ENCODE measurements at regions not wholly inside any gene's neighbourhood (a gene's known extent, or its start where the extent isn't known, plus 50 kb on each side); places are given as distances from the start of the nearest gene placed in this dataset.
"Not testable (repeated sequence)": the region's sequence is repeated elsewhere in the genome, so short reads cannot be mapped to it uniquely, and the experiment has no call there.

DNA sequence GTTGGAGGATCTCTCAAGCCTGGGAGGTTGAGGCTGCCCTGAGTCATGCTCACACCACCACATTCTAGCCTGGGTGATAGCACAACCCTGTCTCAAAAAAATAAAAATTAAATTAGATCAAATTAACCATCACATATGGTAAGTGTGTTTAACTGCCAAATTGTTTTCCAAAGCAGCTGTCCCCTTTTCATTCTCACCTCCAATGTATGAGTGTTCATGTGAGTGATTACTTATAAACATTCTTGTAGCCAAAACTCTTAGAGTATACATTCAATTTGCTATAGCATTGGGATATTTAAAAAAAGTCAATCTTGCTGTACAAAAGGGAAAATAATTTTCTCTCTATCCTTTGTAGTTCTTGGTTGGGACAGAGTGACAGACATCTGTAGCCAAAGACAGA lies 53.4 kb upstream of the SNAPC3 start:
- intact Hi-C loops (cut with micrococcal nuclease), result no loop called here
- peaks cover 0 to 3% (median 2%) of the 10 kb centered on the region in 7 donors for H3K9me3 Mint-ChIP-seq
- no peak overlapping the region for H3K9ac ChIP-seq (ENCODE audit: insufficient read depth, low read length, poor library complexity, severe bottlenecking)
- no peak for DNase-seq
- H3K4me3 Mint-ChIP-seq, result no peak overlapping the region
- H3K4me2 ChIP-seq (replicated peaks; ENCODE audit: extremely low read depth, low read length, poor library complexity, severe bottlenecking), result no peak overlapping the region
- H3K9me3 ChIP-seq (replicated peaks in 1 of 2; ENCODE audit: control insufficient read depth in 1 of 2, insufficient read depth in 1 of 2, low read length in 2 of 2), result peaks cover 0 to 5% of the 10 kb centered on the region in 2 donors
- H3K27ac Mint-ChIP-seq, result no peak overlapping the region
- peaks cover 0 to 10% (median 3%) of the 10 kb centered on the region in 3 donors for H3K27me3 Mint-ChIP-seq (ENCODE audit: low read depth in 3 of 3)
- H3K4me1 ChIP-seq (ENCODE audit: control insufficient read depth in 1 of 2, insufficient read depth in 2 of 2, low read length in 2 of 2), result no peaks in the 10 kb centered on the region
- H3K36me3 ChIP-seq (replicated peaks in 1 of 2; ENCODE audit: control insufficient read depth in 1 of 2, insufficient read depth in 2 of 2, low read length in 2 of 2), result no peaks in the 10 kb centered on the region
- no peaks in the 10 kb centered on the region for H3K36me3 Mint-ChIP-seq
- H2AFZ ChIP-seq (ENCODE audit: insufficient read depth, low read depth, low read length, poor library complexity, severe bottlenecking), result no peak overlapping the region
- H4K20me1 ChIP-seq (ENCODE audit: insufficient read depth, low read length), result no peaks in the 10 kb centered on the region
- TF ChIP-seq, protein P1, sequence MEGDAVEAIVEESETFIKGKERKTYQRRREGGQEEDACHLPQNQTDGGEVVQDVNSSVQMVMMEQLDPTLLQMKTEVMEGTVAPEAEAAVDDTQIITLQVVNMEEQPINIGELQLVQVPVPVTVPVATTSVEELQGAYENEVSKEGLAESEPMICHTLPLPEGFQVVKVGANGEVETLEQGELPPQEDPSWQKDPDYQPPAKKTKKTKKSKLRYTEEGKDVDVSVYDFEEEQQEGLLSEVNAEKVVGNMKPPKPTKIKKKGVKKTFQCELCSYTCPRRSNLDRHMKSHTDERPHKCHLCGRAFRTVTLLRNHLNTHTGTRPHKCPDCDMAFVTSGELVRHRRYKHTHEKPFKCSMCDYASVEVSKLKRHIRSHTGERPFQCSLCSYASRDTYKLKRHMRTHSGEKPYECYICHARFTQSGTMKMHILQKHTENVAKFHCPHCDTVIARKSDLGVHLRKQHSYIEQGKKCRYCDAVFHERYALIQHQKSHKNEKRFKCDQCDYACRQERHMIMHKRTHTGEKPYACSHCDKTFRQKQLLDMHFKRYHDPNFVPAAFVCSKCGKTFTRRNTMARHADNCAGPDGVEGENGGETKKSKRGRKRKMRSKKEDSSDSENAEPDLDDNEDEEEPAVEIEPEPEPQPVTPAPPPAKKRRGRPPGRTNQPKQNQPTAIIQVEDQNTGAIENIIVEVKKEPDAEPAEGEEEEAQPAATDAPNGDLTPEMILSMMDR (IDR thresholded peaks at IDR 0.05), result no peak
- H3K27me3 ChIP-seq (ENCODE audit: control insufficient read depth in 2 of 2, insufficient read depth in 2 of 2, low read length in 2 of 2), result no peaks in the 10 kb centered on the region
- no peak overlapping the region for H3K4me3 ChIP-seq (replicated peaks in 1 of 3; ENCODE audit: low read depth in 2 of 3, low read length in 3 of 3)
- H3K4me1 Mint-ChIP-seq, result peaks cover under 1% of the 10 kb centered on the region
- H3K79me2 ChIP-seq (ENCODE audit: insufficient read depth, low read length), result no peaks in the 10 kb centered on the region
- H3K27ac ChIP-seq (ENCODE audit: low read depth in 1 of 2, low read length in 2 of 2), result no peak overlapping the region

DNA sequence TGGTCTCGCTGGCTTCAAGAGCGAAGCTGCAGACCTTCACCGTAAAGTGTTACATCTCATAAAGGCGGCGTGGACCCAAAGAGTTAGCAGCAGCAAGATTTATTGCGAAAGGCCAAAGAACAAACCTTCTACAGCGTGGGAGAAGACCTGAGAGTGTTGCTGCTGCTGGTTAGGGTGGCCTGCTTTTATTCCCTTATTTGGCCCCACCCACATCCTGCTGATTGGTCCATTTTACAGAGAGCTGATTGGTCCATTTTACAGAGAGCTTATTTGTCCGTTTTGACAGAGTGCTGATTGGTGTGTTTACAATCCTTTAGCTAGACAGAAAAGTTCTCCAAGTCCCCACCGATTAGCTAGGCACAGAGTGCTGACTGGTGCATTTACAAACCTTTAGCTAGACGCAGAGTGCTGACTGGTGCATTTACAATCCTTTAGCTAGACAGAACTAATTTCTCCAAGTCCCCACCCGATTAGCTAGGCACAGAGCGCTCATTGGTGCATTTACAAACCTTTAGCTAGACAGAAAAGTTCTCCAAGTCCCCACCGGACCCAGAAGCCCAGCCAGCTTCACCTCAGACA lies 57.6 kb upstream of the SNAPC3 start:
- H3K4me1 ChIP-seq (ENCODE audit: control insufficient read depth in 1 of 2, insufficient read depth in 2 of 2, low read length in 2 of 2); H3K27ac ChIP-seq (ENCODE audit: low read depth in 1 of 2, low read length in 2 of 2); H3K4me3 ChIP-seq (replicated peaks in 1 of 3; ENCODE audit: low read depth in 2 of 3, low read length in 3 of 3); H3K27me3 Mint-ChIP-seq (ENCODE audit: low read depth in 3 of 3); H3K9me3 ChIP-seq (replicated peaks in 1 of 2; ENCODE audit: control insufficient read depth in 1 of 2, insufficient read depth in 1 of 2, low read length in 2 of 2); H3K4me3 Mint-ChIP-seq; H3K36me3 ChIP-seq (replicated peaks in 1 of 2; ENCODE audit: control insufficient read depth in 1 of 2, insufficient read depth in 2 of 2, low read length in 2 of 2); intact Hi-C loops (cut with micrococcal nuclease); H3K9ac ChIP-seq (ENCODE audit: insufficient read depth, low read length, poor library complexity, severe bottlenecking); DNase-seq; H3K79me2 ChIP-seq (ENCODE audit: insufficient read depth, low read length); H3K4me1 Mint-ChIP-seq; H3K27me3 ChIP-seq (ENCODE audit: control insufficient read depth in 2 of 2, insufficient read depth in 2 of 2, low read length in 2 of 2); H2AFZ ChIP-seq (ENCODE audit: insufficient read depth, low read depth, low read length, poor library complexity, severe bottlenecking); H3K4me2 ChIP-seq (replicated peaks; ENCODE audit: extremely low read depth, low read length, poor library complexity, severe bottlenecking); H3K36me3 Mint-ChIP-seq; H3K9me3 Mint-ChIP-seq; H4K20me1 ChIP-seq (ENCODE audit: insufficient read depth, low read length): not testable (repeated sequence)
- WGBS (ENCODE audit: insufficient coverage), result 62% methylated on average over 3 of the region's 13 CpGs
- peak overlapping the region in 1 of 7 donors; percentile 45 for H3K27ac Mint-ChIP-seq
